K562 (cell line): ENCODE measurements at regions not wholly inside any gene's neighbourhood (a gene's known extent, or its start where the extent isn't known, plus 50 kb on each side); places are given as distances from the start of the nearest gene placed in this dataset.

ENCODE experiments used
- ATAC-seq: fragments of 200-7000 bp; cut with Tn5 transposase; 3 replicates; pipeline ENCODE4 v1.9.1; 2020; ENCODE audit warnings: moderate library complexity
- BruUV-seq: library from RNA; stranded (reverse); fragments of 400-500 nt; replicated peaks from 2 replicates; lab custom pipeline; 2021; lab: Mats Ljungman, UMichigan
- CTCF ChIA-PET: fragments of 300-600 bp; formaldehyde crosslinking; extraction: SDS; loops from one replicate; lab custom pipeline; 2021; ENCODE audit warnings: low intra/inter-chr PET ratio; lab: Yijun Ruan, JAX
- POLR2A ChIA-PET: fragments of 300-600, 350-650 bp; sonication (Branson Sonifier 250); formaldehyde crosslinking; extraction: SDS; loops from one replicate; lab custom pipeline; 2021; ENCODE audit warnings: antibody characterized with exemption, inconsistent platforms; lab: Yijun Ruan, JAX
- DNase-seq, 4 experiments: peaks; one replicate each; pipeline versions ENCODE4 v3.0.0 to v3.0.0-alpha.2; 2011 to 2018; ENCODE audit warnings: low spot score in 3 of 4, mixed read lengths in 3 of 4; ENCODE audit errors: extremely low read depth in 1 of 4
- FAIRE-seq: peaks from 2 replicates; lab custom pipeline; 2011; peaks lifted over from hg19 to GRCh38; lab: Jason Lieb, UNC
- H2AFZ ChIP-seq: 2 replicates; pipeline ENCODE4 v1.6.0; 2011; ENCODE audit warnings: low read depth, low read length, control low read depth, inconsistent platforms
- H3K27ac ChIP-seq: fragments of 200-600 bp; 3 replicates; pipeline ENCODE4 v1.8.0; 2011; ENCODE audit warnings: low read depth, mild to moderate bottlenecking, control low read depth, inconsistent platforms, low read length, moderate library complexity, mixed read lengths; ENCODE audit errors: extremely low read depth
- H3K27me3 ChIP-seq, 2 experiments: fragments of 300-600 bp in 1 of 2; 2 replicates in 1 of 2; 3 replicates in 1 of 2; pipeline versions ENCODE4 v1.6.0 to v1.8.0; 2011; ENCODE audit warnings: inconsistent platforms in 2 of 2, low read length in 2 of 2, mild to moderate bottlenecking in 1 of 2, mixed read lengths in 1 of 2, moderate library complexity in 1 of 2; ENCODE audit not compliant: control insufficient read depth in 2 of 2, insufficient read depth in 2 of 2
- H3K36me3 ChIP-seq: fragments of 300-600 bp; 3 replicates; pipeline ENCODE4 v1.8.0; 2011; ENCODE audit warnings: mild to moderate bottlenecking, low read length, inconsistent platforms; ENCODE audit not compliant: control insufficient read depth, insufficient read depth
- H3K4me1 ChIP-seq, 2 experiments: fragments of 200-600 bp in 1 of 2; replicated peaks in 1 of 2; 2 replicates in 1 of 2; 3 replicates in 1 of 2; pipeline versions ENCODE4 v1.5.1 to v1.8.0; 2011; ENCODE audit warnings: inconsistent platforms in 2 of 2, low read length in 2 of 2, mild to moderate bottlenecking in 1 of 2, mixed read lengths in 1 of 2, moderate library complexity in 1 of 2; ENCODE audit not compliant: control insufficient read depth in 2 of 2, insufficient read depth in 2 of 2
- H3K4me2 ChIP-seq: 2 replicates; pipeline ENCODE4 v1.6.1; 2011; ENCODE audit warnings: low read length, control low read depth, inconsistent platforms, mixed read lengths; ENCODE audit not compliant: insufficient read depth
- H3K4me3 ChIP-seq: fragments of 200-600 bp; sonication (generic), shearing (Covaris generic); 2 replicates; pipeline ENCODE4 v1.5.1; 2016; ENCODE audit warnings: control low read depth, inconsistent platforms
- H3K79me2 ChIP-seq: fragments of 200-600 bp; 3 replicates; pipeline ENCODE4 v1.8.0; 2011; ENCODE audit warnings: low read length, inconsistent platforms; ENCODE audit not compliant: control insufficient read depth, insufficient read depth
- H3K9ac ChIP-seq, 2 experiments: 2 replicates each; pipeline versions ENCODE4 v1.6.0 to v1.6.1; 2011; ENCODE audit warnings: low read depth in 2 of 2, low read length in 2 of 2, control low read depth in 1 of 2, inconsistent platforms in 1 of 2, mild to moderate bottlenecking in 1 of 2, mixed read lengths in 1 of 2; ENCODE audit not compliant: insufficient read depth in 1 of 2
- H3K9me1 ChIP-seq: one replicate; pipeline ENCODE4 v1.6.0; 2011; ENCODE audit warnings: inconsistent platforms, mild to moderate bottlenecking, low read length, moderate library complexity; ENCODE audit not compliant: control insufficient read depth, insufficient read depth
- H3K9me3 ChIP-seq: replicated peaks from 2 replicates; pipeline ENCODE4 v1.5.1; 2011; ENCODE audit warnings: low read depth, low read length, inconsistent platforms; ENCODE audit not compliant: control insufficient read depth, insufficient read depth
- H4K20me1 ChIP-seq: replicated peaks from 2 replicates; pipeline ENCODE4 v1.6.1; 2011; ENCODE audit warnings: low read length, inconsistent platforms, mixed read lengths; ENCODE audit not compliant: control insufficient read depth, insufficient read depth
- GTF2A2 ChIP-seq: IDR thresholded peaks from 2 replicates; pipeline ENCODE4 v1.6.1; 2016; ENCODE audit warnings: mild to moderate bottlenecking, missing genetic modification characterization, missing compliant biosample characterization
- PTRF ChIP-seq: fragments of 450-650 bp; IDR thresholded peaks from 2 replicates; pipeline ENCODE4 v1.6.1; 2016; ENCODE audit warnings: mild to moderate bottlenecking, missing genetic modification characterization, missing compliant biosample characterization
- TAL1 ChIP-seq: fragments of 450-650 bp; IDR thresholded peaks from 2 replicates; pipeline ENCODE4 v1.6.1; 2016; ENCODE audit warnings: mild to moderate bottlenecking
- ZNF740 ChIP-seq, 3 experiments: fragments of 200-800 bp in 1 of 3; sonication (Bioruptor generic) in 1 of 3; sonication (generic) in 1 of 3; formaldehyde crosslinking in 1 of 3; IDR thresholded peaks; 2 replicates each; pipeline versions ENCODE4 v1.6.1 to v1.8.0; 2016 to 2022; ENCODE audit warnings: mild to moderate bottlenecking in 2 of 3, missing compliant biosample characterization in 2 of 3, missing genetic modification characterization in 2 of 3, missing genetic modification reagents in 1 of 3
- WGBS: fragments of 100-300 bp; shearing (Covaris generic); methylation state at CpG from one replicate; pipeline ENCODE4 v1.1.6; 2016; ENCODE audit warnings: low coverage, mixed read lengths; ENCODE audit not compliant: insufficient coverage; ENCODE audit errors: missing lambda C conversion rate; 5-methylcytosine and 5-hydroxymethylcytosine counted together
- in situ Hi-C: fragments of 300-500 bp; cut with MboI; formaldehyde crosslinking; loops from 4 replicates; pipeline ENCODE4 v1.15.0; 2018; ENCODE audit warnings: inconsistent platforms, mixed read lengths
- intact Hi-C: fragments of 100-400 bp; cut with micrococcal nuclease; formaldehyde crosslinking; loops from 2 replicates; pipeline ENCODE4 v1.14.2; 2022
- TF ChIP-seq, protein P1 (sequence below), 2 experiments: IDR thresholded peaks in 1 of 2; conservative IDR thresholded peaks in 1 of 2; 2 replicates each; pipeline ENCODE4 v1.6.1; 2016; ENCODE audit warnings: low read depth in 2 of 2, mild to moderate bottlenecking in 1 of 2, missing compliant biosample characterization in 1 of 2, missing genetic modification characterization in 1 of 2, moderate library complexity in 1 of 2
- TF ChIP-seq, protein P2 (sequence below): fragments of 450-650 bp; IDR thresholded peaks from 2 replicates; pipeline ENCODE4 v1.6.1; 2016; ENCODE audit warnings: mild to moderate bottlenecking

GRCh38 chr5:65077653-65078052, 308.9 kb downstream of the CWC27 start:
- Histone ChIP-seq H4K20me1 (no peaks in the 10 kb centered on the region), H3K36me3 (no peaks in the 10 kb centered on the region), H3K4me2 (no peak overlapping the region), H3K79me2 (no peaks in the 10 kb centered on the region), H3K4me1 (peaks cover 5 to 32% of the 10 kb centered on the region in 2 experiments), H2AFZ (peak overlapping the region; percentile 76), H3K9ac (no peak overlapping the region), H3K27ac (peak overlapping the region; percentile 61; the same call in 1 of the 3 replicates), H3K27me3 (no peaks in the 10 kb centered on the region), H3K9me1 (no peaks in the 10 kb centered on the region), H3K4me3 (no peak overlapping the region), H3K9me3 (peaks cover 4% of the 10 kb centered on the region; the same call in 1 of the 2 replicates)
- WGBS: 14% methylated on average over 1 of the region's 4 CpGs
- in situ Hi-C loops: no loop called here
- ChIA-PET POLR2A (interaction anchor here (0.8 kb wide), 1 partner anchor 943 kb away, joined by 4 read pairs; no protein-coding TSS in a partner anchor), CTCF (no interaction called here)
- ATAC-seq (no peak), DNase-seq (no peak), FAIRE-seq (no peak)
- intact Hi-C loops: loop anchor here (2.0 to 5.0 kb wide), 2 partner anchors 130 to 405 kb away; no protein-coding TSS in a partner anchor
- TF ChIP-seq GTF2A2 (tag): no peak
- no peak for TF ChIP-seq ZNF740 (CRISPR knock-in tag; IDR thresholded peaks at IDR 0.05)
- TF ChIP-seq ZNF740 (tag; IDR thresholded peaks at IDR 0.05): peak in 1 of 2 experiments; percentile 71; a peak in 1 of 4 replicates
- BruUV-seq: no TSS peak

DNA sequence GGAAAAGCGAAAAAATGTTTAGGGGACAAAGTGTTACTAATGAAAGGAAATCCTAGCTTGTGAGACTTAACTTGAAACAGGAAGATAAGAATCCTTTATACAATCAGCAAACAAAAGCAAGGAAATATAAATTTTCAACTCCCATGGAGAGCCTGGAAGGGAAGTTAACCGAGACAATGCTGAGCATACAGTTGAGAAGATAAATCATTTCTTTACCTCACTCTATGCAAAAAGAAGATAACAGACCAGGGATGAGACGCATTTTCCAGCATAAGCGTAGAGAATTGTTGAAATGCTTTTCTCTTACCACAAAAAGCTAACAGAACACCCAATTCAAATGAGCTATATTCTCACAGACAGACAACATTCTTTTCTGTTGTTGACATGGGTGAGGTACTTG, 309.6 kb downstream of the CWC27 start:
- peak overlapping the region; percentile 61 for H3K27ac ChIP-seq
- ChIA-PET CTCF (no interaction called here), POLR2A (interaction anchor here (0.7 kb wide), 1 partner anchor 9 kb away, joined by 3 read pairs; no protein-coding TSS in a partner anchor)
- DNase-seq: peak in 2 of 4 experiments; percentile 54 to 55
- no peaks in the 10 kb centered on the region for H3K36me3 ChIP-seq
- no peak overlapping the region for H3K4me3 ChIP-seq
- intact Hi-C loops (loop anchor here (5.0 kb wide), 1 partner anchor 129 kb away; no protein-coding TSS in a partner anchor), in situ Hi-C loops (no loop called here)
- H3K79me2 ChIP-seq: no peaks in the 10 kb centered on the region
- peak overlapping the region; percentile 49 for H3K4me2 ChIP-seq
- peak; percentile 61 for ATAC-seq
- FAIRE-seq: no peak
- peaks cover 5 to 32% of the 10 kb centered on the region in 2 experiments for H3K4me1 ChIP-seq
- H2AFZ ChIP-seq: peak overlapping the region; percentile 76
- WGBS: 14% methylated on average over 4 of the region's 4 CpGs
- no peaks in the 10 kb centered on the region for H3K9me1 ChIP-seq
- no peaks in the 10 kb centered on the region for H4K20me1 ChIP-seq
- 0 out of 4 replicates have a peak overlapping the region, but pooled peaks of 1 of the 2 experiments have one; percentile 27 for H3K9ac ChIP-seq
- no peaks in the 10 kb centered on the region for H3K27me3 ChIP-seq
- no TSS peak for BruUV-seq
- H3K9me3 ChIP-seq: peaks cover 4% of the 10 kb centered on the region; the same call in 1 of the 2 replicates
- TF ChIP-seq PTRF (tag) (no peak), TAL1 (peak; percentile 66)
- TF ChIP-seq, protein P1, sequence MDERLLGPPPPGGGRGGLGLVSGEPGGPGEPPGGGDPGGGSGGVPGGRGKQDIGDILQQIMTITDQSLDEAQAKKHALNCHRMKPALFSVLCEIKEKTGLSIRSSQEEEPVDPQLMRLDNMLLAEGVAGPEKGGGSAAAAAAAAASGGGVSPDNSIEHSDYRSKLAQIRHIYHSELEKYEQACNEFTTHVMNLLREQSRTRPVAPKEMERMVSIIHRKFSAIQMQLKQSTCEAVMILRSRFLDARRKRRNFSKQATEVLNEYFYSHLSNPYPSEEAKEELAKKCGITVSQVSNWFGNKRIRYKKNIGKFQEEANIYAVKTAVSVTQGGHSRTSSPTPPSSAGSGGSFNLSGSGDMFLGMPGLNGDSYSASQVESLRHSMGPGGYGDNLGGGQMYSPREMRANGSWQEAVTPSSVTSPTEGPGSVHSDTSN (CRISPR knock-in tag; IDR thresholded peaks at IDR 0.05; ENCODE audit: low read depth): no peak
- TF ChIP-seq, protein P1 (tag; conservative IDR thresholded peaks at IDR 0.05; ENCODE audit: low read depth): peak; percentile 91
- TF ChIP-seq, protein P2, sequence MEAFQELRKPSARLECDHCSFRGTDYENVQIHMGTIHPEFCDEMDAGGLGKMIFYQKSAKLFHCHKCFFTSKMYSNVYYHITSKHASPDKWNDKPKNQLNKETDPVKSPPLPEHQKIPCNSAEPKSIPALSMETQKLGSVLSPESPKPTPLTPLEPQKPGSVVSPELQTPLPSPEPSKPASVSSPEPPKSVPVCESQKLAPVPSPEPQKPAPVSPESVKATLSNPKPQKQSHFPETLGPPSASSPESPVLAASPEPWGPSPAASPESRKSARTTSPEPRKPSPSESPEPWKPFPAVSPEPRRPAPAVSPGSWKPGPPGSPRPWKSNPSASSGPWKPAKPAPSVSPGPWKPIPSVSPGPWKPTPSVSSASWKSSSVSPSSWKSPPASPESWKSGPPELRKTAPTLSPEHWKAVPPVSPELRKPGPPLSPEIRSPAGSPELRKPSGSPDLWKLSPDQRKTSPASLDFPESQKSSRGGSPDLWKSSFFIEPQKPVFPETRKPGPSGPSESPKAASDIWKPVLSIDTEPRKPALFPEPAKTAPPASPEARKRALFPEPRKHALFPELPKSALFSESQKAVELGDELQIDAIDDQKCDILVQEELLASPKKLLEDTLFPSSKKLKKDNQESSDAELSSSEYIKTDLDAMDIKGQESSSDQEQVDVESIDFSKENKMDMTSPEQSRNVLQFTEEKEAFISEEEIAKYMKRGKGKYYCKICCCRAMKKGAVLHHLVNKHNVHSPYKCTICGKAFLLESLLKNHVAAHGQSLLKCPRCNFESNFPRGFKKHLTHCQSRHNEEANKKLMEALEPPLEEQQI: peak; percentile 50; the same call in 1 of the 2 replicates
